Common myeloid progenitor, CD34-positive (primary cell): ENCODE measurements at regions not wholly inside any gene's neighbourhood (a gene's known extent, or its start where the extent isn't known, plus 50 kb on each side); places are given as distances from the start of the nearest gene placed in this dataset.

Experiments
- CTCF ChIA-PET: fragments of 350-600 bp; sonication (Branson Sonifier 250); formaldehyde crosslinking; loops from one replicate; lab custom pipeline; 2021; ENCODE audit warnings: antibody characterized with exemption; lab: Charles Lee
- POLR2A ChIA-PET: fragments of 350-600 bp; sonication (Branson Sonifier 250); formaldehyde crosslinking; loops from one replicate; lab custom pipeline; 2021; ENCODE audit warnings: antibody characterized with exemption; lab: Charles Lee
- DNase-seq, 3 donors: peaks; one replicate each; pipeline versions ENCODE4 v3.0.0 to v3.0.0-alpha.2; 2013
- H3K27ac ChIP-seq, 2 experiments: 1 replicate in 1 of 2; 2 replicates in 1 of 2; pipeline ENCODE4 v1.7.0; 2013; ENCODE audit warnings: inconsistent platforms in 2 of 2, low read length in 2 of 2, mild to moderate bottlenecking in 2 of 2, low read depth in 1 of 2, moderate library complexity in 1 of 2; ENCODE audit not compliant: severe bottlenecking in 2 of 2, insufficient read depth in 1 of 2, poor library complexity in 1 of 2
- H3K27me3 ChIP-seq, 5 experiments: replicated peaks in 2 of 5; 1 replicate in 3 of 5; 2 replicates in 2 of 5; pipeline versions ENCODE4 v1.6.1 to v1.7.0; 2013; ENCODE audit warnings: low read length in 4 of 5, mild to moderate bottlenecking in 2 of 5, moderate library complexity in 2 of 5, inconsistent platforms in 1 of 5; ENCODE audit not compliant: insufficient read depth in 5 of 5, control insufficient read depth in 4 of 5
- H3K36me3 ChIP-seq, 4 experiments: 1 replicate in 2 of 4; 2 replicates in 2 of 4; pipeline versions ENCODE4 v1.6.1 to v1.7.0; 2013; ENCODE audit warnings: low read length in 3 of 4, control low read depth in 1 of 4, mild to moderate bottlenecking in 1 of 4; ENCODE audit not compliant: control insufficient read depth in 4 of 4, insufficient read depth in 4 of 4
- H3K4me1 ChIP-seq, 4 experiments: 1 replicate in 3 of 4; 2 replicates in 1 of 4; pipeline versions ENCODE4 v1.6.1 to v1.7.1; 2013; ENCODE audit warnings: low read length in 3 of 4, mild to moderate bottlenecking in 3 of 4, control low read depth in 1 of 4, inconsistent platforms in 1 of 4, moderate library complexity in 1 of 4; ENCODE audit not compliant: control insufficient read depth in 4 of 4, insufficient read depth in 4 of 4; ENCODE audit errors: control extremely low read depth in 1 of 4
- H3K4me3 ChIP-seq, 7 experiments: 1 replicate in 4 of 7; 2 replicates in 3 of 7; pipeline versions ENCODE4 v1.5.1 to v1.7.0; 2013; ENCODE audit warnings: mild to moderate bottlenecking in 7 of 7, low read length in 6 of 7, moderate library complexity in 6 of 7, inconsistent platforms in 2 of 7, low read depth in 2 of 7, control low read depth in 1 of 7; ENCODE audit not compliant: insufficient read depth in 4 of 7, control insufficient read depth in 1 of 7; ENCODE audit errors: extremely low read depth in 1 of 7
- H3K9me3 ChIP-seq, 5 experiments: 1 replicate in 4 of 5; 2 replicates in 1 of 5; pipeline versions ENCODE4 v1.6.1 to v1.7.1; 2013; ENCODE audit warnings: low read length in 4 of 5, mild to moderate bottlenecking in 2 of 5, inconsistent platforms in 1 of 5, low read depth in 1 of 5, moderate library complexity in 1 of 5; ENCODE audit not compliant: control insufficient read depth in 4 of 5, insufficient read depth in 2 of 5; ENCODE audit errors: control extremely low read depth in 1 of 5
- WGBS: methylation state at CpG from one replicate; pipeline ENCODE4 v1.1.5; 2013; ENCODE audit not compliant: insufficient coverage; 5-methylcytosine and 5-hydroxymethylcytosine counted together

DNA sequence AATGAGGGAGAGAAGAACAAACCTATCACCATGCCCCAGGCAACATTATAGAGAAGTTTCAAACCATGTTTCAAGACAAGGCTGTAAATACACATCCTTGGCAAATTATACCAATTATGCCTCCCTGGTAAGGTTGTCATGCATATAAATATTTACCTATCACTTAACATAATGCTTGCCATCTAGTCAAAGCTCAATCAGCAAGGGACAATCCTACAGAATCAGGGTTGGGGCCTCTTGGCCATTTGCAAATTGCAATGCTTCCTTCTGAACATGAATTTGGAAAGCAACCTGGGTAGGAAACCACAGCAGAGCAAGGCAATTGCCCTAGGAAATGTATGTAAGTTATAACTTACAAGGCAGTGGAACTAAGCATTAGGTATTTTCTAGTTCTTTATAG lies 907.2 kb upstream of the CDH2 start:
- CTCF ChIA-PET, result no interaction called here
- Histone ChIP-seq H3K27ac (no peak overlapping the region), H3K36me3 (no peaks in the 10 kb centered on the region), H3K4me3 (no peak overlapping the region), H3K9me3 (no peaks in the 10 kb centered on the region), H3K4me1 (peaks cover 0 to 12% (median 6%) of the 10 kb centered on the region in 4 experiments), H3K27me3 (no peaks in the 10 kb centered on the region)
- DNase-seq, result no peak
- POLR2A ChIA-PET, result no interaction called here

DNA sequence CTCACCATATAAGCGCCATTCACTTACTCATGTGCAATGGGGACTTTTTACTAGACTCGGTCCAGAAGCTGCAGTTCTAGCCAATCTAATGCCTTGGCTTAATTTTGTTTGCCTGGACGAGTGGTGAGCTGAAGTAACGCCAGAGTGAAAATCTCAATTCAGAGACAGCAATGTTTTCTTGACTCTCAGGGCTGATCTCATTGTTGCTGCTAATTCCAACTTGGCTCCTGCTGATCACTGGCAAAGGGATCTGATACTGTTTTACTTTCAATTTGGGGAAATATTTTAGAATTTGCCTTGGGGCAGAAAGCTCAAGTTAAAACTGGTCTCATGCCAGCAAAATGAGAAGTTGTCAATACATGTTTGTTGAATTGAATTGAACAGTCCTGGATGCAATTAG lies 906.6 kb upstream of the CDH2 start:
- POLR2A ChIA-PET, result no interaction called here

DNA sequence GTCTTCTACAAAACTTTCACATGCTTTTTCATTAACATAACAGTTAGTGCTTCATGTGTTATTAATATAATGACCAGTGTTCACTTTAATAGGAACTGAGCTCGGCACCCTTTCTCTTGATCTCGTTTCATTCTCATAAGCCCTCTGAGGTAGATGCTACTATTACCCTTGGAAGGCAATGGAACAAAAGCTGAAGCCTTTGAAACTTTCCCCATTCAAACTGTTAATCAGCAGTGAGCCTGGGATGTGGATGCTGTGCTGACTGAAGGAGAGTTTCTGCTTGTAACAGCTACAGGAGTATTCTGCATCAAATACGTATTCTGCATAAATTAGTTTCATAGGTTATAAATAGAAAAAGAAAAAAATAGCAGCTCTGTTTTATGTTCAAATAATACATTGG lies 904.0 kb upstream of the CDH2 start:
- ChIA-PET POLR2A (no interaction called here), CTCF (interaction anchor here (1.2 to 1.9 kb wide), 2 partner anchors 12 kb away, joined by 3 to 5 read pairs; no protein-coding TSS in a partner anchor)
- Histone ChIP-seq H3K4me3 (no peak overlapping the region), H3K27ac (no peak overlapping the region), H3K36me3 (no peaks in the 10 kb centered on the region), H3K27me3 (no peaks in the 10 kb centered on the region), H3K9me3 (no peaks in the 10 kb centered on the region), H3K4me1 (peaks cover 0 to 2% (median 0%) of the 10 kb centered on the region in 4 experiments)
- WGBS, result 100% methylated on average over 1 of the region's 3 CpGs
- no peak for DNase-seq

More for the DNA sequence above, 906.6 kb upstream of the CDH2 start:
- H3K27me3 ChIP-seq, result no peaks in the 10 kb centered on the region
- H3K4me3 ChIP-seq, result no peak overlapping the region
- 100% methylated on average over 4 of the region's 4 CpGs for WGBS
- H3K27ac ChIP-seq, result no peak overlapping the region
- no peaks in the 10 kb centered on the region for H3K9me3 ChIP-seq
- CTCF ChIA-PET, result no interaction called here
- DNase-seq, result no peak
- peaks cover 0 to 8% (median 6%) of the 10 kb centered on the region in 4 experiments for H3K4me1 ChIP-seq
- no peaks in the 10 kb centered on the region for H3K36me3 ChIP-seq

DNA sequence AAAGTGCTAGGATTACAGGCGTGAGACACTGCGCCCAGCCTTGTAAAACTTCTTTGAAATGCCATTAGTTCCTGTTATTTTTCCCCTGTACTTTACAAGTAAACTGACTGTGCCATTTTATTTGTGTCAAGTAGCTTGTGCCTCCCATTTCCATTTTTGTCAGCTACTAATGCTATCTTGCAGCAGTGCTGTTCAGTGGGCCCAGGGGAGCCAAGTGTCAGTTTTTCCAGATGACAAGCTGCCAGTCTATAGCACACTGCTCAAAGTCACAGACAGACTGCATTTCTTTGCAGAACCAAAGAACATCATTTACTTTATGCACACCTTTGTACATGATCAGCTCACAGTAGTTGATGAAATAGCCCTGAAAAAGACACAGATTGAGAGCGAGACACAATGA lies 901.3 kb upstream of the CDH2 start:
- no peak overlapping the region for H3K27ac ChIP-seq
- no peak overlapping the region for H3K4me3 ChIP-seq
- WGBS, result 93% methylated on average over 2 of the region's 3 CpGs
- ChIA-PET POLR2A (no interaction called here), CTCF (no interaction called here)
- no peaks in the 10 kb centered on the region for H3K27me3 ChIP-seq
- no peaks in the 10 kb centered on the region for H3K4me1 ChIP-seq
- no peaks in the 10 kb centered on the region for H3K36me3 ChIP-seq
- no peaks in the 10 kb centered on the region for H3K9me3 ChIP-seq
- no peak for DNase-seq

DNA sequence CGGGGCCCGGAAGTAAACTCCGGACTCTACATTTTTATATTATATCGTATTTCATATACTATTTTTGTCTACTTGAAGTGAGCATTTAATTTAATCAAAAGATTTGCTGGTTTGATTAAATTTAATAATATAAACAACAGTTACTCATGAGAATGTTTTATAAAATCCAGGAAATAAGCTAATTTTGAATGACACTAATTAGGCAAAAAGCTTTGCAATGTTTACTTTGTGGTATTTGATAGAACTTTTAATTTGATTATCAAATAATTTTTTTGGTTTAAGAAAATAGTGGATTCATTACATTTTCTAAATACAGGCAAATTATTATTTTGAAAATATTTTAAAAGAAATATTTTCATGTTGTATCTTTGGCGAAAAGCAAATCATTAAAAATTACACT lies 900.4 kb upstream of the CDH2 start:
- Histone ChIP-seq H3K27me3 (no peaks in the 10 kb centered on the region), H3K4me3 (no peak overlapping the region), H3K27ac (no peak overlapping the region), H3K36me3 (no peaks in the 10 kb centered on the region), H3K4me1 (no peaks in the 10 kb centered on the region), H3K9me3 (no peaks in the 10 kb centered on the region)
- WGBS, result no CpG with 5 or more reads among the region's 5 CpGs
- ChIA-PET POLR2A (no interaction called here), CTCF (no interaction called here)
- no peak for DNase-seq

DNA sequence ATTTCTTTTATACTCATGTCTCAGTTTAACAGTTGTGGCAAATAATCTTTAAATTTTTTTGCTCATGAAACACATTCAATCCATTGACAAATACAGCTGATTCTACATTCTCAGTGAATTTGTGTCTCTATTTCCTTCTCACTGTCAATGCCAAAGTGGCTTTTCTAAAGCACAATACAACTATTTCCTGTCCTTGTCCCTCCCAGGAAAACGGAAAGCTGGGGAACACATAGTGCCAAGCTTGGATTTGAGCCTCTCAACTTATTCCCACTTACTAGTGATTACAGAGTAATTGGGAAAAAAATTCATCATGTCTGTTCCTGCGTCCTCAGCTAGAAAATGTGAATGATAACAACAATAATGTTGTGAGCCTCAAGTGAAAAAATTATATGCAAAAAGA lies 899.7 kb upstream of the CDH2 start:
- Histone ChIP-seq H3K4me1 (no peaks in the 10 kb centered on the region), H3K27me3 (no peaks in the 10 kb centered on the region), H3K36me3 (no peaks in the 10 kb centered on the region), H3K4me3 (no peak overlapping the region), H3K27ac (no peak overlapping the region), H3K9me3 (no peaks in the 10 kb centered on the region)
- ChIA-PET POLR2A (no interaction called here), CTCF (no interaction called here)
- DNase-seq, result no peak
- WGBS, result no CpG with 5 or more reads among the region's 2 CpGs

DNA sequence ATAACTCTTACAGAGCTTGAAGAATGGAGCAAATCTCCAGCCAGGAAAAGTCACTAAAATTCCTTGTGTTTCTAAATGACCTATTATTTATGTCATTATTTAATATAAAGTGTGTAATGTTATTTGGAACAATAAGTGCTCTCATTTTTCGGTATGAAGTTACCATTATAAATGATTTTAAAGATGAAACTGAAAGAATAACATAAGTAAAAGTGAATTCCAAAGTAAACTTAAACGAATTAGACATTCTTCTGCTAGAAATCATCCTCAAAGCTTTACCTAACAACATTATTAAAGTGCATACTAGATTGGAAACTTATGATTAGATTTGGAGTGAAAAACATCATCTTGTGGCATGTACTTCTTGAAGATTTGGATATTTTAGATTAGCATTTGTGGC lies 897.2 kb upstream of the CDH2 start:
- ChIA-PET CTCF (interaction anchor here (0.9 kb wide), 1 partner anchor 15 kb away, joined by 3 read pairs; no protein-coding TSS in a partner anchor), POLR2A (no interaction called here)
- H3K9me3 ChIP-seq, result no peaks in the 10 kb centered on the region
- no peaks in the 10 kb centered on the region for H3K4me1 ChIP-seq
- H3K36me3 ChIP-seq, result no peaks in the 10 kb centered on the region
- no peak overlapping the region for H3K4me3 ChIP-seq
- no peak overlapping the region for H3K27ac ChIP-seq
- no peak for DNase-seq
- no peaks in the 10 kb centered on the region for H3K27me3 ChIP-seq
- no CpG with 5 or more reads among the region's 2 CpGs for WGBS
